RPMI7951 (cell line): ENCODE measurements at regions not wholly inside any gene's neighbourhood (a gene's known extent, or its start where the extent isn't known, plus 50 kb on each side); places are given as distances from the start of the nearest gene placed in this dataset.
A peak's percentile ranks its signal among the peaks of the same experiment; 100 is the strongest.

ENCODE experiments used
- DNase-seq: peaks from one replicate; pipeline ENCODE4 v3.0.0-alpha.2; 2012; ENCODE audit warnings: low read depth

DNA sequence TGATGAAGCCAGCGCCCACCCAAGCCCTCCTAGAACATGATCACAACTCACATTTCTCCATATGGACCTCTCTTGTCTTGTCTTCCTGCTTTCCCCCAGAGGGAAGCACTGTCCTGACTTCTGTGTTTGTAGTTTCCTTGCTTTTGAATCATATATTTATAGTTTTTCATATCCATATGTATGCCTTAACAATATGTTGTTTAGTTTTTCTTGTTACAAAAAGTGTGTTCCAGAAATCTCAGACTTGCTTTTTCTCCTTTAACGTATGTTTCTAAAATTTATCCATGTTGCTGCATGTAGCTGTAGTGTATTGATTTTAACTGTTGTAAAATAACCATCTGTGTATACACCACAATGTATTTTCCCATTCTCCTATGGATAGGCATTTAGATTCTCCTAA is 182.0 kb upstream of the SMIM23 start:
- DNase-seq: no peak

DNA sequence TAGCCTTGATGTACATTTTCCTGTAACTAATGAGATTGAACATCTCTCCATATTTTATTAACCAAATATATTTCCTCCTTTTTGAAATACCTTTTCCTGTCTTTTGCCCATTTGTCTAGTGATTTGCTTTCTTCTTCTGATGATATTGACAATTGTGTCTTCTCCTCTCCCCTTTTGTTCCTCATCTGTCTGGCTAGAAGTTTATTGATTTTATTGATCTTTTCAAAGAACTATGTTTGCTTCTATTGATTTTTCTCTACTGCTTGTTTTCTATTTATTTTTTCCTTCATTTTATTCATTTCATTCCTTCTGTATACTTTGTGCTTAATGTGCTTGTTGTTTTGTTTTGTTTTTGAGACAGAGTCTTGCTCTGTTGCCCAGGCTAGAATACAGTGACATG is 181.4 kb upstream of the SMIM23 start:
- DNase-seq: no peak

DNA sequence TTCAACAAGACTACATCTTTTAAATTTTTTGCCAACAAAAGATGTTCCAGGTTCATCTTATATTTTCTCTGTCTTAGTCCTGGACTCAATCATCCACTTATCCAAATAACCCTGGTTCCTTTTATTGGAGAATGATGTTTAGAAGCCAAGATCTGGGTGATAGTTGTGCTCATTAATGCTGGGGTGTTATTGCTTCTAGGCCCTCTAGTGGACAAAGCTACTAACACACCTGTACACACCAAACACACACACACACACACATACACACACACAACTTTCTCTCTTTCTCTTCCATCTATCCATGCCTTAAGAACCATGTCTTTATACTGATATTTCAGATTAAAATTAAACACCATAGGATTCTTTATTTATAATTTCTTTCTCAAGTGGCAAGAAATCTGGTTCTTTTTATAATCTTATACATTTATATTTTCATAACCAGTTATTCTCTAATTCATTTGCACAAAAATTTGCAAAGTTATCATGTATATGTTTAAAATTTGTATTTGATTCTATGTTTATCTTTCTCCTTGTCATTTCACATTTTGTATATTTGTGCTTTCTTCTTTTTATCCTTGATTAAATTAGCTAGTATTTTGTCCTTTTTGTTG is 179.1 kb upstream of the SMIM23 start:
- DNase-seq: peak; percentile 28

DNA sequence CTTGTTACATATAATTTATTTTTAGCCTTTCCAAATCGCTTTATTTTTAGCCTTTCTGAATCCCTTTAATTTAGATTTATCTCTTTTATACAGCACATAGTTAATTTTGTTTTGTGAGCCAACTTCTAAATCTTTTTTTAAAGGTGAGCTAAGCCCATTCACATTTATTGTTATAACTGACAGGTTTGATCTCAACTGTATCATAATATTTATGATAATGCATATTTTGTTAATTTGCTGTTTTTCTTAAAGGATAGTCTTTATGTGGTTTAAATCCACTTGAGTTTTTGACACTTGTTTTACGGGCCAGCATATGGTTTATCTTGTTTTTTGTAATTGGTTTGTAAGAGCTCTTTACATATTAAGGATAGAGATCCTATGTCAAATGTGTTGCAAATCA is 177.8 kb upstream of the SMIM23 start:
- DNase-seq: no peak

DNA sequence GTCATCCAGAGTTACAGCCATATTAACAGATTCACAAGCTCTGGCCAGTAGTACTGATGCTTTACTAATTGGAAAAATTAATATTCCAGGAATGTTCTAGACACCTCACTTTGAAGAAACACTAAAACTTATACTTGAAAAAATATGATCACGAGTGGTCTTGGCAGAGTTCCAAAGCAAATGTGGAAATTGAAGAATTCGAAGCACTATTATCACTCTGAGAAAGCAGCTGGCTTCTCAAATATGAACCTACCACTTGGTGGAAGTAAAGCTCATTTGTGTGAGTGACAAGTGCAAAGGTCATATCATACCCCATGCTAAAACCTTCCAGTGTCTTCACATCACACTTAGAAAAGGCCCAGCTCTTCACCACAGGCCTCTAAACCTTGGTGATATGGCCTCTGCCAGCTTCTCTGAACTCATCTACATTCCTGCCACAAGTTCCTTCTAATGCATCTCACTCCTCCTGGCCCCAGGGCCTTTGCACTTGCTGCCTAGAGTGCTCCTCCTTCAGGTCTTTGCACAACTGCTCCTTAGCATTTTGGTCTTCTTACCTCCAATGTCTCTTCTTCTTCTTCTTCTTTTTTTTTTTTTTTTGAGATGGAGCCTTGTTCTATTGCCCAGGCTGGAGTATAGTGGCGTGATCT is 175.7 kb upstream of the SMIM23 start:
- no peak for DNase-seq

DNA sequence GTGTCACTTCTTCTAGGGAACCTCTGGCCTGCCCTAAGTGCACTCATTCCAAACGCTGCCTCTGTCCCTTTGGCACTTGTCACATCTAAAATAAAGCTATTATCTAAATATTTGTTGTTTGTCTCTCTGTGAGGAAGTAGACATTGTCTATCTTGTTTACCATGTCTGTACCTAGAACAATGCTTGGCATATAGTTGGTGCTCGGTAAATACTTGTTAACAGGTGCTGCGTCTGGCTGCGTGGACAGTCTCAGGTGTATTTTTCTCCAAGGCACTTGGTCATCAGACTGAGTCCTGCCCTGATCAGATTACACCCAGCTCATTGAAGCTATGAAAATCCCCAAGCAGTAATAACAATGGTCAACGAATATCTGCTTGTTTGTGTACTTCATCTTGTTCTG is 174.9 kb upstream of the SMIM23 start:
- DNase-seq: no peak

DNA sequence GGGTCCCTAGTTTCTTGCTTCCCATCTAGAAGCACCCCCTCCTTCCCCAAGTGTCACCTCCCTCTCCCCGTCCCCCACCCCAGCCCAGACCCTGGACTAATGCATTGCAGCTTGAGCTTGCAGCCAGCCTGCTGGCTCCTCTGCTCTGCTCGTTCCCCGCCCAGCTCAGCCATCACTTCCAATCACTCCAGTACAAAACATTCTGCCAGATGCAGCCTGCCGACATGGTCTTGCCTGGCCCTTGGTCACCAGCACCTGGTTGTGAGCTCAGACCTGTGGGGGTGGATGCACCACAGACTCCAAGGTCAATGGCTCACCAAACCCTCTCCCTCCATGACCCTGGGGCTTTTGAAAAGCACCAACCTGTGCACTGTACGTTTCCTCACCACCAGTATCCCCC is 172.9 kb upstream of the SMIM23 start:
- no peak for DNase-seq

DNA sequence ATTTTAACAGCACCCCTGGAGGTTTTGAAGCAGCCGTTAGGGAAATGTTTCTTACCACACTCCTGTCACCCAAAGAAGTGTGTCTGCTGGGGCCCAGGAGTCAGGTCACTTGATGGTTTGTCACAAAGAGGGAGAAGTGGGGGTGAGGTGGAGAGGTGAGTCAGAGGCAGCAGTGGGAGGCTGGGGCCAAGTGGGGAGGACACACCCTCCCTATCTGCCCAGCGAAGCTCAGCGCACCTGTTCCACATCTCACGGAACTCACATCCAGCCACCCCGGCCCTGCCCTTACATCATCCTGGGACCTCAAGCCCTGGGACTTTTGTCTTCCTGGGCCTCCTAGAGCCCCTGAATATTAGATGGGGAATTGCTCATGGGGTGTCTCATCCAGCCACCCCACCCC is 171.1 kb upstream of the SMIM23 start:
- DNase-seq: no peak

DNA sequence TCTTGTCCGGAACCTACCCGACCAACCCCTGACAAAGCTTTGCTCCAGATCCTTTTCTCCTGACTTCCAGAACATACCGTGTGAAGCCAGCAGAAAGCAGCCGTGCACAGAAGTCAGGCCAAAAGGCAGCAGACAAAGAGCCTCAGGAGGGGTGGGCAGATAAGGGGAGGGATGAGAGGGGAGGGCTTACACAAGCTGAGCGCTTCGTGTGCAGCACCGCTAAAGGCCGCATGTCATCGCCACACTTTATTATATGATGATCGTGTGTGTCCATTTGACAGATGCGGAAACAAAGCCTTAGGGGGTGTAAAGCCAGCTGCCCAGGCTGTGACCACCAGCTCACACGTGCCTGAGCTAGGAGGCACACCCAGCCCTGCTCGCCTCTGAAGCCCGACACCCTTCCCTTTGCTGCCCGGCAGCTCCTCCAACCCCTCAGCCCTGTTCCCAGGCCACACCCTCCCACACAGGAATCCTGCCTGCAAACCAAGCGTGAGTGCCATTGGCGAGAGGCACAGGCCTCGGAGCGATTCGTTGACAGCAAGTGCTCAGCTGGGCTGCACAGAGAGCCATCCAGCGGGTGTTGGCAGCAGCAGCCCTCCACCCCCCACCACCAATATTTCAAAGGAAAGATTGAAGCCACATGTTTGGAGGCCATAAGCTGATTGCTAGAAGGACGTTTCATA is 170.5 kb upstream of the SMIM23 start:
- DNase-seq: peak; percentile 29

DNA sequence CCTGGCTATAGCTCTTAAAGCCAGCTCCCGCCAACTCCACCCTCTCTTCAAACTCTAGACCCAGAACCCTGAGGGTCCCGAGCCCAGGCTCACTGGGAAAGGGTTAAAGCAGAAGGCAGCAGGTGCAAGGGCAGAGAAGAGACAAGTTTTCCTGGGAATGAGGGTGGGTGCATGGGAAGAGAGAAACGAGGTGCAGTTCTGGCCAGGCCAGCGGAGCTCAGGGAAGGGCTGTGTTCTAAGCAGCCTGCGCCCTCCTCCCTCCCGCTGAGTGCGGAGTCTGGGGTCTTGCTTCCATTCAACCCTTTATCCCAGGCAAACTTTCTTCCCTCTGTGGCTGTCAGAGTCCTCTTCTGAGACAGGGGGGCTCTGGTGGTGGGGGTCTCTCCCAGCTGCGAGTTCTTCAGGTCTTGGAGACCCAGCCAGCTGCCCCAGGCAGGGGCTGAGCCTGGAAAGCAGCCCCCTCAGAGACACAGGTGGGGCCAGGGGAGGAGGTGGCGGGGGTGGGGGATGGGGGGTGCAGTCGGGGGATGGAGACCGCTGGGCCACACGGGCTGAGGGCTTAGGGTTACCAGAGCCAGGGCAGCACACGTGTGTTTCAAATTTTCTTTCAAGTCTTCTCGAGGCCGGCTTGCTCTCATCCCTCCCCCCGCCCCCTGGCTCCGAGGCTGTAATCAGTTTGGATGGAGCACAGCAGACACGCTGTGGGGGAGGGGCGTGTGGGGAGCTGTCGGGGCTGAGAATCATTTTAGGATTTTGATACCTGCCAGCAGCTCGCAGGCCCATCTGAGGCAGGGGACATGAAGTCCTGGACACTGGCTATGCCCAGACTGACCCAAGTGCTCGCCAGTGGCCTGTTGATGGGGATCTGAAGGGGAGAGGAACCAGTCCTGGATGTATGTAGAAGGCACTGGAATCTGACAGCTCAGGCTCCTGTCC is 169.6 kb upstream of the SMIM23 start:
- DNase-seq: no peak

DNA sequence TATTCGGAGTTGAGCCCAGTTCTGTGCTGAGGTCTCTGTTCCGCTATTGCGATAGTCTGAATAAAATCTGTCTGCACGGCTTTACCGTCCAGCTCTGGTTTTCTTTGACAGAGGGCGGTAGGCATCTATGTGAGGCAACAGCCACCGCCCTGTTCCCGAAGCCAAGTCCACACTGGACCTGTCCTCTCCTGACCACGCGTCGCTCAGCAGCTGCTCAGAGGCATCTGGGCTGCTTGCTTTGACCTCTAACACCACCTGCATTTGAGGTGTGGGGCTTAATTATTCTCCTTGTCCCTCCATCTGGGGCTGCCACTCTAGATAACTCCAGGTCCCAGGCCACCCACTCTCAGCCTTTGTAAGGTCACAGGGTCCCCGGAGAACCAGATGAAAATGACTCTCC is 168.4 kb upstream of the SMIM23 start:
- DNase-seq: no peak

DNA sequence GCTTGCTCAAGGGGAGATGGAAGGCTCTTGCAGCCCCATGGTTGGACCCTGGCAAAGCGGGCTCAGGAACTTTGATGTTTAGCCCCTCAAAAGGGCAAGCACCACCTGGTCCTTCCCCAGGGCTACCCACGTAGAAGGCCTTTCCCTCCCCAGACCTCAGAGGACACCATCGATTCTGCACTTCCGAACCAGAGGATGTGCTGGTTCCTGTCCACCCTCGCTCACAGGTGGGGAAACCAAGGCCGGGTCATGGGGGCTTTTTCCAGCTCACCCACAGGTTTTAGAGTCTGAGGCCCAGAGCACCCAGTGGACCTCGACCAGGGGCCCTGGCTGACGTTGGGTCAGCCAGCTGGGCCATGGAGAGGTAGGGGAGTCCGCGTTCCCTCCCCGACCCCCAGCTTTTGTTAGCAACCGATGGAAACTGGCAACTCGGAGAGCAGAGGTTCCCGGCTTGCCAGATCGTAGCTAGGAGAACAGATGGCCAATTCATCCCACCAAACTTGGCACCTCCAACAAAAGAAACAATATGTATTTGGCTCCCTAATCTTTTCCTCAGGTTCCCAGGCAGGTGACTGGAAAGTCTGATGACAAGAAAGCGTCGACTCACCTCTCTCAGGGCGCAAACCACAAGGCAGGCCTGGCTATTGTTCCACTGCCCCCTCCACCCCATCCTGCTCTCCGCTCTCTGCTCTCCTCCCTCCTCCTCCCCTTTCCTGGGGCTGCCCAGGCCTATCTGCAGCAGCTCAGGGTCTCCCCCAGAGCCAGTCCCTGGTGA is 167.6 kb upstream of the SMIM23 start:
- DNase-seq: no peak

DNA sequence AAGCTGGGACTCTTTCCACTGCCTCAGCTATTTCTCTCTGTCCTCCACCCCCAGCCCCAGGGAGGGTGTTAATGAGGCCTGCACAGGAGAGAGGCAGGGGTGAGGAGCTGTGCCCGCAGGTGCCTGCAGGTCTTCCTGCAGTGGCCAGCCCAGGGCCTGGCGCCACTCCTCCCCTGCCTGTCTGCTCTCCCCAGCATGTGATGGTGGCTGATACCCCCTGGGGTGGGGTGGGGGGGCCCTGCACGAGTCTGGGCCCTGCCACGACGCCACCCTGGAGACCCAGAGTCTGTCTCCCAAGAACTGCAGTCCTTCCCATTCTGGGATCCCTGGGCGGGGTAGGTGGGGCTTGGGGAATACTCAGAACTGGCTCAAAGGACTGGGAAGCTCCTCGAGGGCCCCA is 166.4 kb upstream of the SMIM23 start:
- DNase-seq: no peak

DNA sequence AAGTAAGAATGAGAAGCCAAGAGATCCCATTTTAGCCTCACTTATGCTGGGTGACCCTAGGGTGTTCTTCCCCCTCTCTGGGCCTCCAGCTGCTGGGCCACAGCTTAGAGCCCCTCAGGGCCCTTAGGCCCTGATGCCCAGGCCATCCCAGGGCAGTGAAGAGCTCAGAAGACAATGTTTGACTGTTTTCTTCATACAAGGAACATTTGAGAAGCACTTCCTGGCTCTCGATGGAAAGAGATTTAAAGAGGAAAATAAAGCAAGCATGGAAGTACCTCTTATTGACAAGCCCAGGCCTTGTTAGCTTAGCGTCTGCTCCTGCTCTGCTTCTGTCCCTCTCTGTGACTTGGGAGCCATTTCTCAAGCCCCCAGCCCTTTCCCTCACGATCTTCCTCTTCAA is 165.9 kb upstream of the SMIM23 start:
- DNase-seq: no peak

DNA sequence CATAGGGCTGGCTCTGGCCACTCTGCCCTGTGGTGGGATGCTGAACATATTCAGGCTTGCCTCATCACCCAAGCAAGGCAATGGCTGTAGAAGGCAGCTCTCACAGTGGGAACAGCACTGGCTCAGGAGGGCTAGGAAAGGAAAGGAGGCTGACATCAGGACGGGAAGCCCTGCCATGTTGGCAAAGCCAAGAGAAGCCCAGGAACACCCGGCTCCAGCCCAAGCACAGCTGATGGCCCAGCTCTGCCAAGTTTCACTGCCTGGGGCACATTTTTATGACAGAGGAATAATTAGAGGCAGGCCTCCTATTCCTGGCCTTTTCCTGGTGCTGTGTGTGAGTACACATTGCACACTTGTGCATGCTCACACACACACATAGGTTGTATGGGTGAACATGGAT is 163.6 kb upstream of the SMIM23 start:
- DNase-seq: peak; percentile 58

DNA sequence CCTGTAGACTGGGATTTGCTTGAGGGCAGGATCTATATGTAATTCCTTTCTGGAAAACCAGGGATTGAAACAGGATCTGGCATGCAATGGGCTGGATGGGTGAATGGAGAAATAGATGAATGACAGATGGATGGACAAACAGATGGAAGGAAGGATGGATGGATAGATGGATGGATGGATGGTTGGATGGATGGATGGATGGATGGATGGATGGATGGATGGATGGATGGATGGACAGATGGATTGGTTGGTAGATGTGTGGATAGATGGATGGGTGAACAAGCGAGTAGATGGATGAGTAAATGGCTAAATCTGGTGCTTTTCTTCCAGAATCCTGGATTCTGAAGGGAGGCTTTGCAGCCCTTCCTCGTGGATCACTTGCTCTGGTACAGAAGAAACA is 162.5 kb upstream of the SMIM23 start:
- no peak for DNase-seq

DNA sequence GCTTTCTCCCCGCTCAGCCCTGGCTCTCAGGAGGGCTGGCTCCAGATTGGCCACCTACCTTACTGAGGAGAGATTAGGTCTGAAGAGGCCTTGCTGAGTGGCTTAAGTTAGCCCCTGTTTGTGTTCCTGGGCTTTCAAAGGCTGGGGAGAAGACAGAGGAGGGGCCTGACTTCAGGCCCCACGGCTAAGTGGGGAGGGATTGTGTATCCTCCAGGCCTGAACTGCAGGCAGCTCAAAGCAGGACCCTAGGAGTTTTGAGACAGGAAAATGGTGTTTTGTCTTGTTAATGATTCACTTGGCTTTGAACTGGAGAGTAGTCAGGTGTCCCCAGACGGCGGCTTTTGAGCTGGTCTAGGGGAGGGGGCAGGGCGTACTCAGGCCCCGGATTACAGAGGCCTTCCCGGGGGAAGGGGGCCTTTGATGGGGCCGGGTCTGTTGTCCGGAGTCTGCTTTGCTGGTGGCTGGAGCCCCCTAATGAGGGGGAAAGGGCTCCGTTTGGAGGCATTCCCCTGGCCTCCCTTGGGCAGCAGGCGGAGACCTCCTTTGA is 162.0 kb upstream of the SMIM23 start:
- no peak for DNase-seq

DNA sequence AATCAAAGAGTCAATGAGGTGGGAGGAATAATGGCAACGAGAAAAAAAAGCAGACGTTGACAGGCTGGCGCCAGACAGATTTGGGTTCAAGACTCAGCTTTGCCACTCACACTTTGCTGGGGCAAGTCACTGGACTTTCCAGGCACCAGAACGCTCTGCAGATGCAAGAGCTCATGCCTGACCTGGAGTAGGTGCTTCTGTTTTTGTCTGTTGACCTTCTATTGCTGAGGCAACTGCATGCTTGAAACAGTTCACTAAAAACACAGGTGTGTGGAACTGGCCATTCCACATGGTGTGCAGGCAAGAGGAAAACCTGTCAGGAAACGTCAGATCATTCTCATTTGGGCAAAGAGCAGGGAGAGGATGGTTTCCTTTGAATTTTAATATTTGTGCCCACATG is 161.2 kb upstream of the SMIM23 start:
- no peak for DNase-seq

DNA sequence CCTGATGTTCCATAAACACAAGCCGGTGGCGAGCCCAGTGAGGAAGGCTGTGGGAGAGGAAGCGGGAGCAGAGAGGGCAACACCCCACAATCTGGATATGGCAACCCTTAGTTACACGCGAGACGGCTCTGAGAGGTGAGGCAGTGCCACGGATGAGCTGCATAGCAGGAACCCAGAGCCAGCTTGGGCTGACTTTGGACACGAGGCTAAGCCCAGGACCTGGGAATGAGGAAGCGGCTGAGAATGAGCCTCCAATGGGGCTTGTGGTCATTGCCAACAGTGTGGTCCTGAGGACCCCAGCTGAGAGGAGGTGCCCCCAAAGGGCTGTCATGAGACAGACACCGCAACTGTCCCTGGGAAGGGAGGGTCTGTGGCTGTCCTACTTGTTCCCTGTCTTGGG is 160.0 kb upstream of the SMIM23 start:
- DNase-seq: no peak

DNA sequence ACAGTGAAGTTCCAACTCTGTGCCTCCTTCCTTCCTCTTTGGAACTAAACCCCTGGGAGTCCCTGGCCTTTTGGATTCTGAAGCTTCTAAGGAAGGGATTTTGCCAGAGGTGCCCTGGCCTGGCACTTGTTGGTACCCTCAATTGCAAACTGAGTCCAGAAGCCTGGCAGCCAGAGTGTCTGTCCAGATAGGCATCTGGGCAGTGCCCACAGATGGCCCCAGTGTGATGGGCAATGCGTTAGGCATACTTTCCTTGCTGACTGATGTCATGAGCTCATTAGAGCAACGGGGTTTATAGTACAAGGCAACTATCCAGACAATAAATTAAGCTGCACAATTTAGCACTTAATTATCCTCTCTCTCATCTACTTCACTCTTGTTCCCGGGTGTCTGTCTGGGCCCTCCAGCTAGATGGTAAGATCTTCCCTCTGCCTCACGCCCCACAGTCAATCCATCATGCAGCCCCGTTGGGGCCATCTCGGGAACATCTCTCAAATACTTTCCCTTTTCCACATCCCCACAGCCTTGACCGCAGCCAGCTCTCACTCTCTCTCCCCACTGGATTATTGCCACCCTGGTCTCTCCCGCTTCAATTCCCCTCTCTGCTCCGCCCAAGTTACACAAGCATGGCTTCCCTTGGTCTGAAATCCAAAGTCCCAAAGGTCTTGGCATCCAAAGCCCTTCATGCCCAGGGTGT is 157.5 kb upstream of the SMIM23 start:
- peak; percentile 19 for DNase-seq

DNA sequence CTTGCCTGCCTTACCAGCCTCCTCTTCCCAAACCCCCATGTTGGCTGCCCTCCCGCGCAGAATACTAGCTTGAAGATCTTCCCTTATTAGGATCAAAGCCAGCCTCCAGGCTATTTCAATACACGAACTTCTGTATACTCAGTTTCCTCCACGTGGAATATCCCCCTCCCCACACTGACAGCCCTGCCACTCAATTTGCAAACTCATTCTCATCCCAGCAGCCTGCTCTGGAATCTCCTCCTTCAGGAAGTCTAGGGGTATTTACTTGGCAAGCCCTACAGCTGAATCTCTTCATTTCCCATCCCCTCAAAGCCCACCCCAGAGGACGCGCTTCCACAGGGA is 157.0 kb upstream of the SMIM23 start:
- no peak for DNase-seq
